GM23338 (cell line): ENCODE measurements at regions not wholly inside any gene's neighbourhood (a gene's known extent, or its start where the extent isn't known, plus 50 kb on each side); places are given as distances from the start of the nearest gene placed in this dataset.
A peak's percentile ranks its signal among the peaks of the same experiment; 100 is the strongest.

Experiments
- ATAC-seq: fragments of 200-7000 bp; cut with Tn5 transposase; 3 replicates; pipeline ENCODE4 v1.9.1; 2020
- DNase-seq: peaks from one replicate; pipeline ENCODE4 v3.0.0-alpha.2; 2015; ENCODE audit warnings: low spot score
- H2AFZ ChIP-seq: fragments of 200-600 bp; sonication (generic); 2 replicates; pipeline ENCODE4 v1.8.0; 2016; ENCODE audit warnings: antibody characterized with exemption, mild to moderate bottlenecking, moderate library complexity
- H3F3A ChIP-seq: fragments of 200-600 bp; sonication (generic); replicated peaks from 2 replicates; pipeline ENCODE4 v1.8.0; 2017; ENCODE audit warnings: antibody characterized with exemption, mixed run types, low read depth
- H3K27ac ChIP-seq: fragments of 200-600 bp; sonication (generic); 2 replicates; pipeline ENCODE4 v1.6.1; 2016; ENCODE audit warnings: low read depth
- H3K27me3 ChIP-seq: fragments of 200-600 bp; sonication (generic); 2 replicates; pipeline ENCODE4 v1.8.0; 2016; ENCODE audit warnings: mild to moderate bottlenecking, mixed run types, moderate library complexity; ENCODE audit not compliant: insufficient read depth
- H3K36me3 ChIP-seq: fragments of 200-600 bp; sonication (generic); 2 replicates; pipeline ENCODE4 v1.8.0; 2016; ENCODE audit warnings: mild to moderate bottlenecking; ENCODE audit not compliant: insufficient read depth
- H3K4me1 ChIP-seq: fragments of 200-600 bp; sonication (generic); 2 replicates; pipeline ENCODE4 v1.8.0; 2016; ENCODE audit warnings: mild to moderate bottlenecking, moderate library complexity; ENCODE audit not compliant: insufficient read depth
- H3K4me2 ChIP-seq: fragments of 200-600 bp; sonication (generic); 2 replicates; pipeline ENCODE4 v1.7.1; 2017; ENCODE audit warnings: mixed run types
- H3K4me3 ChIP-seq: fragments of 200-600 bp; sonication (generic); 2 replicates; pipeline ENCODE4 v1.6.1; 2016; ENCODE audit warnings: mixed run types
- H3K79me2 ChIP-seq: fragments of 200-600 bp; sonication (generic); replicated peaks from 2 replicates; pipeline ENCODE4 v1.8.0; 2017; ENCODE audit warnings: mild to moderate bottlenecking; ENCODE audit not compliant: insufficient read depth
- H3K9me2 ChIP-seq: fragments of 200-600 bp; sonication (generic); 2 replicates; pipeline ENCODE4 v1.8.0; 2017; ENCODE audit not compliant: insufficient read depth
- H4K20me1 ChIP-seq: fragments of 200-600 bp; sonication (generic); replicated peaks from 2 replicates; pipeline ENCODE4 v1.8.0; 2017; ENCODE audit warnings: mild to moderate bottlenecking; ENCODE audit not compliant: insufficient read depth
- H3K27ac Mint-ChIP-seq: 2 replicates; pipeline ENCODE4 v1.8.0; 2020; ENCODE audit warnings: inconsistent platforms, mild to moderate bottlenecking, moderate library complexity, mixed read lengths
- H3K27me3 Mint-ChIP-seq: 3 replicates; pipeline ENCODE4 v1.8.0; 2022; ENCODE audit warnings: low read depth, mild to moderate bottlenecking, moderate library complexity, mixed read lengths, inconsistent platforms; ENCODE audit not compliant: insufficient read depth, poor library complexity
- H3K36me3 Mint-ChIP-seq: 3 replicates; pipeline ENCODE4 v1.8.0; 2021; ENCODE audit warnings: low read depth, mild to moderate bottlenecking, inconsistent platforms, moderate library complexity, mixed read lengths
- H3K4me1 Mint-ChIP-seq: 3 replicates; pipeline ENCODE4 v1.8.0; 2020; ENCODE audit warnings: mild to moderate bottlenecking, inconsistent platforms, mixed read lengths
- H3K4me3 Mint-ChIP-seq: 3 replicates; pipeline ENCODE4 v1.8.0; 2021; ENCODE audit warnings: moderate library complexity, mild to moderate bottlenecking, inconsistent platforms, mixed read lengths
- H3K9me3 Mint-ChIP-seq: 3 replicates; pipeline ENCODE4 v1.8.0; 2020; ENCODE audit warnings: moderate library complexity, mild to moderate bottlenecking, inconsistent platforms, mixed read lengths
- CREB1 ChIP-seq: fragments of 250-450 bp; sonication (Bioruptor Pico); IDR thresholded peaks from 2 replicates; pipeline ENCODE4 v1.5.0; 2020; ENCODE audit warnings: low read depth, mild to moderate bottlenecking, moderate library complexity
- TF ChIP-seq, protein P1 (sequence below): IDR thresholded peaks from one replicate; pipeline ENCODE4 v1.6.1; 2018; ENCODE audit warnings: antibody characterized with exemption; ENCODE audit not compliant: unreplicated experiment
- TF ChIP-seq, protein P2 (sequence below): fragments of 250-450 bp; sonication (Bioruptor Pico); IDR thresholded peaks from 2 replicates; pipeline ENCODE4 v1.5.0; 2020; ENCODE audit warnings: mild to moderate bottlenecking, moderate library complexity

- ATAC-seq (peak; percentile 11), DNase-seq (no peak)
- 0 out of 2 replicates have a peak, but pooled peaks cover 2% of the 10 kb centered on the region for H3F3A ChIP-seq
- no peaks in the 10 kb centered on the region for H3K36me3 Mint-ChIP-seq
- peak overlapping the region; percentile 55; the same call in 1 of the 2 replicates for H3K4me2 ChIP-seq
- H3K4me3 ChIP-seq = no peak overlapping the region
- H3K4me1 ChIP-seq = peaks cover 35% of the 10 kb centered on the region
- H3K27me3 ChIP-seq = no peaks in the 10 kb centered on the region
- no peaks in the 10 kb centered on the region for H3K9me2 ChIP-seq
- peaks cover 78% of the 10 kb centered on the region for H3K4me1 Mint-ChIP-seq
- H3K79me2 ChIP-seq = peaks cover 62% of the 10 kb centered on the region
- TF ChIP-seq, protein P1, sequence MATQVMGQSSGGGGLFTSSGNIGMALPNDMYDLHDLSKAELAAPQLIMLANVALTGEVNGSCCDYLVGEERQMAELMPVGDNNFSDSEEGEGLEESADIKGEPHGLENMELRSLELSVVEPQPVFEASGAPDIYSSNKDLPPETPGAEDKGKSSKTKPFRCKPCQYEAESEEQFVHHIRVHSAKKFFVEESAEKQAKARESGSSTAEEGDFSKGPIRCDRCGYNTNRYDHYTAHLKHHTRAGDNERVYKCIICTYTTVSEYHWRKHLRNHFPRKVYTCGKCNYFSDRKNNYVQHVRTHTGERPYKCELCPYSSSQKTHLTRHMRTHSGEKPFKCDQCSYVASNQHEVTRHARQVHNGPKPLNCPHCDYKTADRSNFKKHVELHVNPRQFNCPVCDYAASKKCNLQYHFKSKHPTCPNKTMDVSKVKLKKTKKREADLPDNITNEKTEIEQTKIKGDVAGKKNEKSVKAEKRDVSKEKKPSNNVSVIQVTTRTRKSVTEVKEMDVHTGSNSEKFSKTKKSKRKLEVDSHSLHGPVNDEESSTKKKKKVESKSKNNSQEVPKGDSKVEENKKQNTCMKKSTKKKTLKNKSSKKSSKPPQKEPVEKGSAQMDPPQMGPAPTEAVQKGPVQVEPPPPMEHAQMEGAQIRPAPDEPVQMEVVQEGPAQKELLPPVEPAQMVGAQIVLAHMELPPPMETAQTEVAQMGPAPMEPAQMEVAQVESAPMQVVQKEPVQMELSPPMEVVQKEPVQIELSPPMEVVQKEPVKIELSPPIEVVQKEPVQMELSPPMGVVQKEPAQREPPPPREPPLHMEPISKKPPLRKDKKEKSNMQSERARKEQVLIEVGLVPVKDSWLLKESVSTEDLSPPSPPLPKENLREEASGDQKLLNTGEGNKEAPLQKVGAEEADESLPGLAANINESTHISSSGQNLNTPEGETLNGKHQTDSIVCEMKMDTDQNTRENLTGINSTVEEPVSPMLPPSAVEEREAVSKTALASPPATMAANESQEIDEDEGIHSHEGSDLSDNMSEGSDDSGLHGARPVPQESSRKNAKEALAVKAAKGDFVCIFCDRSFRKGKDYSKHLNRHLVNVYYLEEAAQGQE = no peak
- TF ChIP-seq, protein P2, sequence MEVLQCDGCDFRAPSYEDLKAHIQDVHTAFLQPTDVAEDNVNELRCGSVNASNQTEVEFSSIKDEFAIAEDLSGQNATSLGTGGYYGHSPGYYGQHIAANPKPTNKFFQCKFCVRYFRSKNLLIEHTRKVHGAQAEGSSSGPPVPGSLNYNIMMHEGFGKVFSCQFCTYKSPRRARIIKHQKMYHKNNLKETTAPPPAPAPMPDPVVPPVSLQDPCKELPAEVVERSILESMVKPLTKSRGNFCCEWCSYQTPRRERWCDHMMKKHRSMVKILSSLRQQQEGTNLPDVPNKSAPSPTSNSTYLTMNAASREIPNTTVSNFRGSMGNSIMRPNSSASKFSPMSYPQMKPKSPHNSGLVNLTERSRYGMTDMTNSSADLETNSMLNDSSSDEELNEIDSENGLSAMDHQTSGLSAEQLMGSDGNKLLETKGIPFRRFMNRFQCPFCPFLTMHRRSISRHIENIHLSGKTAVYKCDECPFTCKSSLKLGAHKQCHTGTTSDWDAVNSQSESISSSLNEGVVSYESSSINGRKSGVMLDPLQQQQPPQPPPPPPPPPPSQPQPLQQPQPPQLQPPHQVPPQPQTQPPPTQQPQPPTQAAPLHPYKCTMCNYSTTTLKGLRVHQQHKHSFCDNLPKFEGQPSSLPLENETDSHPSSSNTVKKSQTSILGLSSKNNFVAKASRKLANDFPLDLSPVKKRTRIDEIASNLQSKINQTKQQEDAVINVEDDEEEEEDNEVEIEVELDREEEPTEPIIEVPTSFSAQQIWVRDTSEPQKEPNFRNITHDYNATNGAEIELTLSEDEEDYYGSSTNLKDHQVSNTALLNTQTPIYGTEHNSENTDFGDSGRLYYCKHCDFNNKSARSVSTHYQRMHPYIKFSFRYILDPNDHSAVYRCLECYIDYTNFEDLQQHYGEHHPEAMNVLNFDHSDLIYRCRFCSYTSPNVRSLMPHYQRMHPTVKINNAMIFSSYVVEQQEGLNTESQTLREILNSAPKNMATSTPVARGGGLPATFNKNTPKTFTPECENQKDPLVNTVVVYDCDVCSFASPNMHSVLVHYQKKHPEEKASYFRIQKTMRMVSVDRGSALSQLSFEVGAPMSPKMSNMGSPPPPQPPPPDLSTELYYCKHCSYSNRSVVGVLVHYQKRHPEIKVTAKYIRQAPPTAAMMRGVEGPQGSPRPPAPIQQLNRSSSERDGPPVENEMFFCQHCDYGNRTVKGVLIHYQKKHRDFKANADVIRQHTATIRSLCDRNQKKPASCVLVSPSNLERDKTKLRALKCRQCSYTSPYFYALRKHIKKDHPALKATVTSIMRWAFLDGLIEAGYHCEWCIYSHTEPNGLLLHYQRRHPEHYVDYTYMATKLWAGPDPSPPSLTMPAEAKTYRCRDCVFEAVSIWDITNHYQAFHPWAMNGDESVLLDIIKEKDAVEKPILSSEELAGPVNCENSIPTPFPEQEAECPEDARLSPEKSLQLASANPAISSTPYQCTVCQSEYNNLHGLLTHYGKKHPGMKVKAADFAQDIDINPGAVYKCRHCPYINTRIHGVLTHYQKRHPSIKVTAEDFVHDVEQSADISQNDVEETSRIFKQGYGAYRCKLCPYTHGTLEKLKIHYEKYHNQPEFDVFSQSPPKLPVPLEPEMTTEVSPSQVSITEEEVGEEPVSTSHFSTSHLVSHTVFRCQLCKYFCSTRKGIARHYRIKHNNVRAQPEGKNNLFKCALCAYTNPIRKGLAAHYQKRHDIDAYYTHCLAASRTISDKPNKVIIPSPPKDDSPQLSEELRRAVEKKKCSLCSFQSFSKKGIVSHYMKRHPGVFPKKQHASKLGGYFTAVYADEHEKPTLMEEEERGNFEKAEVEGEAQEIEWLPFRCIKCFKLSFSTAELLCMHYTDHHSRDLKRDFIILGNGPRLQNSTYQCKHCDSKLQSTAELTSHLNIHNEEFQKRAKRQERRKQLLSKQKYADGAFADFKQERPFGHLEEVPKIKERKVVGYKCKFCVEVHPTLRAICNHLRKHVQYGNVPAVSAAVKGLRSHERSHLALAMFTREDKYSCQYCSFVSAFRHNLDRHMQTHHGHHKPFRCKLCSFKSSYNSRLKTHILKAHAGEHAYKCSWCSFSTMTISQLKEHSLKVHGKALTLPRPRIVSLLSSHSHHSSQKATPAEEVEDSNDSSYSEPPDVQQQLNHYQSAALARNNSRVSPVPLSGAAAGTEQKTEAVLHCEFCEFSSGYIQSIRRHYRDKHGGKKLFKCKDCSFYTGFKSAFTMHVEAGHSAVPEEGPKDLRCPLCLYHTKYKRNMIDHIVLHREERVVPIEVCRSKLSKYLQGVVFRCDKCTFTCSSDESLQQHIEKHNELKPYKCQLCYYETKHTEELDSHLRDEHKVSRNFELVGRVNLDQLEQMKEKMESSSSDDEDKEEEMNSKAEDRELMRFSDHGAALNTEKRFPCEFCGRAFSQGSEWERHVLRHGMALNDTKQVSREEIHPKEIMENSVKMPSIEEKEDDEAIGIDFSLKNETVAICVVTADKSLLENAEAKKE (CRISPR knock-in tag) = no peak
- 0 out of 2 replicates have a peak, but pooled peaks have one; percentile 6 for TF ChIP-seq CREB1 (CRISPR knock-in tag)
- no peak overlapping the region for H2AFZ ChIP-seq
- no peaks in the 10 kb centered on the region; the same call in none of the 2 replicates for H4K20me1 ChIP-seq
- H3K36me3 ChIP-seq = no peaks in the 10 kb centered on the region
- H3K27me3 Mint-ChIP-seq = peaks cover 26% of the 10 kb centered on the region
- H3K27ac Mint-ChIP-seq = peak overlapping the region; percentile 93
- no peaks in the 10 kb centered on the region for H3K9me3 Mint-ChIP-seq
- no peak overlapping the region for H3K27ac ChIP-seq
- peak overlapping the region; percentile 19; the same call in 1 of the 3 replicates for H3K4me3 Mint-ChIP-seq
These were observed 285.2 kb downstream of the SEC14L1 start for GRCh38 chr17:77425791-77426641.
